HG02884 (cell line): ENCODE measurements at regions not wholly inside any gene's neighbourhood (a gene's known extent, or its start where the extent isn't known, plus 50 kb on each side); places are given as distances from the start of the nearest gene placed in this dataset.

Experiments
- ATAC-seq: cut with Tn5 transposase; IDR thresholded peaks from one replicate; pipeline ENCODE4 v1.9.1; 2021; ENCODE audit warnings: mild to moderate bottlenecking, moderate library complexity; ENCODE audit not compliant: unreplicated experiment

- no peak for ATAC-seq
Observed at GRCh38 chr22:22391543-22391942, 117.0 kb downstream of the ZNF280B start.

- ATAC-seq, result no peak
Observed at GRCh38 chr22:22392131-22392530, 116.4 kb downstream of the ZNF280B start.

GRCh38 chr22:22394591-22394990 is 114.0 kb downstream of the ZNF280B start:
- ATAC-seq, result no peak

- no peak for ATAC-seq
Observed at GRCh38 chr22:22395245-22395644, 113.3 kb downstream of the ZNF280B start.

- no peak for ATAC-seq
Observed at GRCh38 chr22:22396741-22397291, 111.7 kb downstream of the ZNF280B start.

- no peak for ATAC-seq
Observed at GRCh38 chr22:22397292-22397870, 111.2 kb downstream of the ZNF280B start.

- ATAC-seq, result no peak
Observed at GRCh38 chr22:22397875-22398524, 110.5 kb downstream of the ZNF280B start.

GRCh38 chr22:22398530-22399327 is 109.8 kb downstream of the ZNF280B start:
- no peak for ATAC-seq

- no peak for ATAC-seq
Observed at GRCh38 chr22:22400099-22400498, 108.4 kb downstream of the ZNF280B start.

GRCh38 chr22:22400964-22401363 is 107.6 kb downstream of the ZNF280B start:
- no peak for ATAC-seq

- ATAC-seq, result no peak
Observed at GRCh38 chr22:22401381-22401780, 107.2 kb downstream of the ZNF280B start.

- no peak for ATAC-seq
Observed at GRCh38 chr22:22403306-22403705, 105.2 kb downstream of the ZNF280B start.

GRCh38 chr22:22403771-22404170 is 104.8 kb downstream of the ZNF280B start:
- ATAC-seq, result no peak

- no peak for ATAC-seq
Observed at GRCh38 chr22:22404598-22405284, 103.8 kb downstream of the ZNF280B start.

GRCh38 chr22:22406445-22407027 is 102.0 kb downstream of the ZNF280B start:
- no peak for ATAC-seq

- no peak for ATAC-seq
Observed at GRCh38 chr22:22407061-22407460, 101.5 kb downstream of the ZNF280B start.

GRCh38 chr22:22408269-22408668 is 100.3 kb downstream of the ZNF280B start:
- no peak for ATAC-seq

- no peak for ATAC-seq
Observed at GRCh38 chr22:22408731-22409696, 99.5 kb downstream of the ZNF280B start.

- ATAC-seq, result no peak
Observed at GRCh38 chr22:22410121-22410520, 98.4 kb downstream of the ZNF280B start.

GRCh38 chr22:22410677-22411076 is 97.9 kb downstream of the ZNF280B start:
- ATAC-seq, result no peak
